ENCODE measurements at regions not wholly inside any gene's neighbourhood (a gene's known extent, or its start where the extent isn't known, plus 50 kb on each side); places are given as distances from the start of the nearest gene placed in this dataset.

GRCh38 chr1:244212797-244213475 lies 161.9 kb downstream of the ZBTB18 start:
- Mint-ChIP-seq H3K36me3 (ENCODE audit: low read depth) (no peaks in the 10 kb centered on the region), H3K4me1 (peaks cover 5% of the 10 kb centered on the region), H3K4me3 (no peak overlapping the region), H3K27ac (no peak overlapping the region), H3K9me3 (no peaks in the 10 kb centered on the region), H3K27me3 (peaks cover 9% of the 10 kb centered on the region)
- ATAC-seq (replicated peaks), result peak; percentile 77

DNA sequence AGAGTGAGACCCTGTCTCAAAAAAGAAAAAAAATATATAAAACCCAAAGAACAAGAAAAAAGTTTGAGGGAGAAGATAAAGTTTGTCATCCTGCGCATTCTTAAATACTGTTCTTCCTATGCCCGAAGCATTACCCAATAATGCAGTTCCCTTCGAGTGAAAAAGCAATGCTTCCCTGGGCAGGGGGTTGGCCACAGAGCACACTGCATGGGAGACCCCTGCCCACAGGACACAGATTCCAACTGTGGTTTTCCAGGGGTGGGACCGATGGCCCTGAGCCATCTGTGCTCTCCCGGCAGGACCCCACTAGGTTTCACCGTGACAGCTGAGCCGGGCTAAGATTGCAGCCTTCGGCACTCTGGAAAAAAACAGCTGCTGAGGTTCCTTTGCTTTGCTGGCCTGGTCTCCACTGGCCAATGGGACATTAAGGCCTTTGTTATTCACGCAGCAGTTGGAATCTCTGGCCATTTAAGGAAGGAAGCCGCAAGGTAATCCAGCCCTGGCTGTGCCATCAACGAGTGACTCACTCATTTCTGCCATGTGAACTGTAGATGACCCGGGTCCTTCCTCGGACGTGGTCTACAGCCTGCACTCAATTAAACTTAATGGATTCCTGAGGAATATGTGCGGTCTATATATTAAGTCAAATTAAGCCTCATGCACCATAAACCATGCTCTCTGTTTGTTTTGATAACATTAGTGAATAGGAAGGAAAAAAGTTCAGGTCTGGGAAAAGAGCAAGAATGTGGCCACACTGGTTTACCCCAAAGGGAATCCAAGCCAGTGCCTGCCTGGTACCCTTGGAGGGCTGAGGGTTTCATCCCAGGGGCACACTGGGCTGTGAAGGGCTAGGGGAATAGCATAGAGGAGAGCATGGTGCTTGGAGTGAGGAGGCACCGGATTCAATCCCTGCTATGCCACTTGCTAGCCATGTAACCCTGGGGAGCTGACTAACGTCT lies 163.2 kb downstream of the ZBTB18 start:
- Mint-ChIP-seq H3K36me3 (ENCODE audit: low read depth) (no peaks in the 10 kb centered on the region), H3K4me1 (no peaks in the 10 kb centered on the region), H3K27me3 (peaks cover 7% of the 10 kb centered on the region), H3K4me3 (no peak overlapping the region), H3K27ac (no peak overlapping the region), H3K9me3 (no peaks in the 10 kb centered on the region)
- ATAC-seq (replicated peaks), result no peak

- Mint-ChIP-seq H3K4me3 (no peak overlapping the region), H3K27ac (no peak overlapping the region), H3K9me3 (no peaks in the 10 kb centered on the region), H3K27me3 (peaks cover 10% of the 10 kb centered on the region), H3K36me3 (ENCODE audit: low read depth) (no peaks in the 10 kb centered on the region), H3K4me1 (no peaks in the 10 kb centered on the region)
- no peak for ATAC-seq (replicated peaks)
These were observed 165.8 kb downstream of the ZBTB18 start for GRCh38 chr1:244216836-244217235.

DNA sequence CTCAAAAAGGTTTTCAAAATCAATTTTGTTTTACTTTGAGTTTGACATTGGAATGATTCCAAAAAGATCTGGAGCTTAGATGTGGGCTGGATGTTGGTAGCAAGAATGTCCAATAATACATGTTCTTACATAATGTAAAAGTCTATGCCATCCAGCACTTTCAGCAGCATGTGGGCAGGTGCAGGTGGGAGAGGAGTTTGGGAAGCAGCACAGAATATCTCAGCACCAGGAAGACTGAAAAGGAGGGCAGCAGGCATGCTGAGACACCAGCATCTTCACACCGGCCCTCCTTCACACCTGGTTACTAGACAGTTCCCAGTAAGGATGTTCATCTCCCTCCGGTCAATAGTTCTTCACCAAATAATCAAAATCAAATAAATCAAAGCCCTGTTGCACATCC lies 166.6 kb downstream of the ZBTB18 start:
- Mint-ChIP-seq H3K4me3 (no peak overlapping the region), H3K27me3 (peaks cover 10% of the 10 kb centered on the region), H3K27ac (no peak overlapping the region), H3K9me3 (no peaks in the 10 kb centered on the region), H3K4me1 (no peaks in the 10 kb centered on the region), H3K36me3 (ENCODE audit: low read depth) (no peaks in the 10 kb centered on the region)
- ATAC-seq (replicated peaks), result no peak

- H3K4me3 Mint-ChIP-seq, result no peak overlapping the region
- H3K4me1 Mint-ChIP-seq, result no peaks in the 10 kb centered on the region
- H3K36me3 Mint-ChIP-seq (ENCODE audit: low read depth), result no peaks in the 10 kb centered on the region
- H3K9me3 Mint-ChIP-seq, result no peaks in the 10 kb centered on the region
- no peak for ATAC-seq (replicated peaks)
- no peak overlapping the region for H3K27ac Mint-ChIP-seq
- H3K27me3 Mint-ChIP-seq, result peaks cover 10% of the 10 kb centered on the region
These were observed 167.1 kb downstream of the ZBTB18 start for GRCh38 chr1:244218220-244218619.

GRCh38 chr1:244219149-244219548 lies 168.1 kb downstream of the ZBTB18 start:
- Mint-ChIP-seq H3K4me3 (no peak overlapping the region), H3K27ac (no peak overlapping the region), H3K9me3 (no peaks in the 10 kb centered on the region), H3K4me1 (no peaks in the 10 kb centered on the region), H3K36me3 (ENCODE audit: low read depth) (no peaks in the 10 kb centered on the region), H3K27me3 (peaks cover 10% of the 10 kb centered on the region)
- no peak for ATAC-seq (replicated peaks)

GRCh38 chr1:244219802-244220201 lies 168.7 kb downstream of the ZBTB18 start:
- H3K27ac Mint-ChIP-seq, result no peak overlapping the region
- H3K4me3 Mint-ChIP-seq, result no peak overlapping the region
- H3K36me3 Mint-ChIP-seq (ENCODE audit: low read depth), result no peaks in the 10 kb centered on the region
- no peaks in the 10 kb centered on the region for H3K9me3 Mint-ChIP-seq
- H3K27me3 Mint-ChIP-seq, result peaks cover 10% of the 10 kb centered on the region
- no peak for ATAC-seq (replicated peaks)
- H3K4me1 Mint-ChIP-seq, result no peaks in the 10 kb centered on the region

DNA sequence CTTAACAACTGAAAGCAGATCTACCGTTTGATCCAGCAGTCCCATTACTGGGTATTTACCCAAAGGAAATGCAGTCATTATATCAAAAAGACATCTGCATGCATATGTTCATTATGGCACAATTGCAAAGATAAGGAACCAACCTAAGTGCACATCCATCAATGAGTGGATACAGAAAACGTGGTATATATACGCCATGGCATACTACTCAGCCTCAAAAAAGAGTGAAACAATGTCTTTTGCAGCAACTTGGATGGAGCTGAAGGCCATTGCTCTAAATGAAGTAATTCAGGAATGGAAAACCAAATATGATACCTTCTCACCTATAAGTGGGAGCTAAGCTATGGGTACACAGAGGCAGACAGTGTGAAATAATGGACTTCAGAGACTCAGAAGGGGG lies 169.3 kb downstream of the ZBTB18 start:
- Mint-ChIP-seq H3K27ac (no peak overlapping the region), H3K4me3 (no peak overlapping the region), H3K27me3 (peaks cover 10% of the 10 kb centered on the region), H3K4me1 (no peaks in the 10 kb centered on the region), H3K36me3 (ENCODE audit: low read depth) (no peaks in the 10 kb centered on the region), H3K9me3 (no peaks in the 10 kb centered on the region)
- no peak for ATAC-seq (replicated peaks)

DNA sequence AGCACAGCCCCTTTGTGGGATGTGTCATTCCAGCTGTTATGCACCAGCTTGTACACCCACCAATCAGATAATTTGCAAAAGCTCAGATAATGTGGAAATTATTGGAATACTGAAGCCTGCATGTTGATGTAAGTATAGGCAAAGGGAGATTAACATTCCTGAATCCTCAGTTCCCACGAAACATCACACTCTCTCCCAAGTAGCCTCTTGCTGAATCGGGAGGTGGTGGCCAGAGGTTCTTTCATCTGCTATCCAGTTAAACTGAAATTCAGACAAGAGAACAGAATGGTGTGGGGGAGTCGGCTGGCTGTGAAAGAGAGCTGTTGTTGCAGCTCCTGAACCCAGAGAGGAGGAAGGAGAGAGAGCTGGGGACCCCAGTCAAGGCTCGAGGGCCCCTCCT lies 170.9 kb downstream of the ZBTB18 start:
- no peak for ATAC-seq (replicated peaks)
- Mint-ChIP-seq H3K4me3 (no peak overlapping the region), H3K27ac (no peak overlapping the region), H3K4me1 (no peaks in the 10 kb centered on the region), H3K36me3 (ENCODE audit: low read depth) (no peaks in the 10 kb centered on the region), H3K9me3 (no peaks in the 10 kb centered on the region), H3K27me3 (peaks cover 12% of the 10 kb centered on the region)

GRCh38 chr1:244224487-244225430 lies 173.7 kb downstream of the ZBTB18 start:
- Mint-ChIP-seq H3K36me3 (ENCODE audit: low read depth) (no peaks in the 10 kb centered on the region), H3K27ac (no peak overlapping the region), H3K4me1 (no peaks in the 10 kb centered on the region), H3K4me3 (no peak overlapping the region), H3K9me3 (no peaks in the 10 kb centered on the region), H3K27me3 (peaks cover 19% of the 10 kb centered on the region)
- no peak for ATAC-seq (replicated peaks)

DNA sequence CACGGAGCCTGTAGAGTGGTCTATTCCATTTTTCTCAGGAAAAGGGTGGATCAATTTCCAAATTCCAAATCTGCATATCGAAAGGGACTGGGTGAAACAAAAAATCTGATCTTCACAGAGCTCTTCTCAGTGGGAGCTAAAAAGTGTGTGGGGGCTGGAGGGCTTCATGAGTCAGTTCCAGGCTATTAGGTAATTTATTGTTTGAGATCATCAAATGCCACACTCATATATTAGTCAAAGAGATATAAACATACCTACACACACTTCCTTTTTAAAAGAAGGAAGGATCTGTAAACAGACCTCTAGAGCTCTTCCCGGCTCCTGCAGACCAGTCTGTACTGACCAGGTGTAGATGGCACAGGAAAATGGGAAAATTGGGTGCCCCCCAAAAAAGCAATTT lies 175.4 kb downstream of the ZBTB18 start:
- Mint-ChIP-seq H3K4me3 (no peak overlapping the region), H3K27me3 (peaks cover 26% of the 10 kb centered on the region), H3K27ac (no peak overlapping the region), H3K9me3 (no peaks in the 10 kb centered on the region), H3K4me1 (no peaks in the 10 kb centered on the region), H3K36me3 (ENCODE audit: low read depth) (no peaks in the 10 kb centered on the region)
- ATAC-seq (replicated peaks), result no peak

DNA sequence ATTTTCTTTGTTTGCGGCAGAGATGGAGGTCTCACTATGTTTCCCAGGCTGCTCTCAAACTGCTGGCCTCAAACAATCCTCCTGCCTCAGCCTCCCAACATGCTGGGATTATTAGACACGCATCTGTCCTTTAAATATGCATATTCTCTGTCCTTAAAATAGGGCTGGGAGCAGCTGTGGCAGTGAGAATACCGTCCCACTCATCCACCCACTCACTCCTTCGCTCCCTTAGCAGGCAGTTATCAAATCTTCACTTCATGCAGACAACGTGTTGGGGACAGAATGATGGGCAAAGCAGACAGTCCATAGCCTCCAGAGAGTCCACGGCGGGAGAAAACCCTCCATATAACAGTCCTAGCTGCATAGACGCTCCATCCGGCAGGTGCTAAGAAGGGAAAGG lies 179.4 kb downstream of the ZBTB18 start:
- no peaks in the 10 kb centered on the region for H3K9me3 Mint-ChIP-seq
- peaks cover 28% of the 10 kb centered on the region for H3K27me3 Mint-ChIP-seq
- no peak overlapping the region for H3K4me3 Mint-ChIP-seq
- no peak overlapping the region for H3K27ac Mint-ChIP-seq
- ATAC-seq (replicated peaks), result no peak
- no peaks in the 10 kb centered on the region for H3K36me3 Mint-ChIP-seq (ENCODE audit: low read depth)
- peaks cover 4% of the 10 kb centered on the region for H3K4me1 Mint-ChIP-seq

DNA sequence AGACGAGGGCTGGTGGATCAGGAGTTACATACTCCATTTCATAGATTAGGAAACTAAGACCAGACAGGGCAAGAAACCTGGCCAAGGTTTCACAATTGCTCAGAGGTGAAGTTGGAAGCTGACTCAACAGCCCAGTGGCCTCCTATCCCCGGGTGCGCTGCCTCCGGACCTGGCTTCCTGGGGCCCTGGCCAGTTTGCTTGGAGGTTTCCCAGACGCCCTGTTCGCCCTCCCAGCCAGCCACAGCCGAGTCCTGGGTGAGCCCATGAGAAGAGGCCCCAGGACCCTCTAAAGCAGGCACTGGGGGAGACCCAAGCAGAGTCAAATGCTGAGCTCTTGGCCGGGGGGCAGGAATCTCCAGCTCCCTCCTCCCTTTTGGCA lies 180.1 kb downstream of the ZBTB18 start:
- Mint-ChIP-seq H3K36me3 (ENCODE audit: low read depth) (no peaks in the 10 kb centered on the region), H3K27ac (no peak overlapping the region), H3K4me1 (peaks cover 4% of the 10 kb centered on the region), H3K4me3 (peak overlapping the region; percentile 28), H3K9me3 (no peaks in the 10 kb centered on the region), H3K27me3 (peaks cover 26% of the 10 kb centered on the region)
- peak; percentile 86 for ATAC-seq (replicated peaks)

DNA sequence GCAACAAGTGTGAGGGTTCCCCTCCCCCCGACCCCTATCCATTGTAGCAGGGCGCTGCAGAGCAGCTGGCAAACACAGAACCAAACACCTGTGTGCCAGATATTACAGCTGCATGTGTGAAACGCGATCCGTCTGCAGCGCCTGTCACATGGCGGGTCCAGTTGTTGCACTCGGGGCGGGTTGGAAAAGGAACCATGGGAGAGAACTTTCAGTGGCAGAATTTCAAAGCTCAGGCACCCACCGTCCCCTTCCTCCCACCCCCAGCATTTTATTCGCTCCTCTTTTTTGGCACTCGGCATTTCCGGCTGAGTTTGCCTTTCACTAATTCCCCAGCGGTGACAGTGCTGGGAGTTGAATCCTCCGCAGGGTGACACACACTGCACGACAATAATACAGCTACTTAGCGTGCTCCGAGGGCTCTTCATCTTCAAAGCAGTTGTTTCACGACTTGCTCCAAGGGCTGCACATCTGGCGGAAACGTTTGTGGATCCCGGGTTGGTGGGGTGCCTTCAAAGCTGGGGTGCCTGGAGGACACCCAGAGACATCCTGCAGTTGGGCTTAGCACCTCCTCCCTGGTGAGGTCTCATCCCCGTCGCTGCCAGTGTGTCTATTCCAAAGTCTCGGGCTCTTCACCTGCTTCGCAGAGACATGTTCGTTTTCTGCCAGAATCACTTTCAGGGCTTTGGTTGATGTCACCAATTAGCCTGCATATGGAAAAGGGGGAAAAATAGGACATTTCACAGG lies 180.7 kb downstream of the ZBTB18 start:
- Mint-ChIP-seq H3K9me3 (no peaks in the 10 kb centered on the region), H3K27me3 (peaks cover 22% of the 10 kb centered on the region), H3K27ac (no peak overlapping the region), H3K36me3 (ENCODE audit: low read depth) (no peaks in the 10 kb centered on the region), H3K4me3 (peak overlapping the region; percentile 28), H3K4me1 (peaks cover 4% of the 10 kb centered on the region)
- ATAC-seq (replicated peaks), result peak; percentile 22
